Left renal pelvis (tissue), 4 donors: ENCODE measurements at regions not wholly inside any gene's neighbourhood (a gene's known extent, or its start where the extent isn't known, plus 50 kb on each side); places are given as distances from the start of the nearest gene placed in this dataset.
"Not testable (repeated sequence)": the region's sequence is repeated elsewhere in the genome, so short reads cannot be mapped to it uniquely, and the experiment has no call there.

Experiments
- DNase-seq, 4 donors: peaks; one replicate each; pipeline ENCODE4 v3.0.0-alpha.2; 2013; ENCODE audit warnings: low read depth in 4 of 4, low spot score in 3 of 4

DNA sequence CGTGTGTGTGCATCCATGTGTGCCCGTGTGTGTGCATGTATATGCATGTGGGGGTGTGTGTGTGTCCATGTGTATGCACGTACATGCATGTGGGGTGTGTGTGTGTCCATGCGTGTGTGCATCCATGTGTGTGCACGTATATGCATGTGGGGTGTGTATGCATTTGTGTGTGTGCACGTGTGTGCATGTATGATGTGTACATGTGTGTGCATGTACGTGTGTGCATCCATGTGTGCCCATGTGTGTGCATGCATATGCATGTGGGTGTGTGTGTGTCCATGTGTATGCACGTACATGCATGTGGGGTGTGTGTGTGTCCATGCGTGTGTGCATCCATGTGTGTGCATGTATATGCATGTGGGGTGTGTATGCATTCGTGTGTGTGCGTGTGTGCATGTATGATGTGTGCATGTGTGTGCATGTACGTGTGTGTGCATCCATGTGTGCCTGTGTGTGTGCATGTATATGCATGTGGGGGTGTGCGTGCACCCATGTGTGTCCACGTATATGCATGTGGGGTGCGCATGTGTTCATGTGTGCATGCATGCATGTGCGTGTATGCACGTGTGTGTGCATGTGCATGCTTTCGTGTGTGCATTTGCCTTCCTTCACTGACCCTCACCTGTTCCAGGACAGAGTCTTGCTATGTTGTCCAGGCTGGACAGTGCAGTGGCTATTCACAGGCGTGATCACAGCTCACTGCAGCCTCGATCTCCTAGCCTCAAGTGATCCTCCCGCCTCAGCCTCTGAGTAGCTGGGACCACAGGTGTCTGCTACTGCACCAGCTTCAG, 129.6 kb upstream of the TNRC6C start:
- no peak for DNase-seq

DNA sequence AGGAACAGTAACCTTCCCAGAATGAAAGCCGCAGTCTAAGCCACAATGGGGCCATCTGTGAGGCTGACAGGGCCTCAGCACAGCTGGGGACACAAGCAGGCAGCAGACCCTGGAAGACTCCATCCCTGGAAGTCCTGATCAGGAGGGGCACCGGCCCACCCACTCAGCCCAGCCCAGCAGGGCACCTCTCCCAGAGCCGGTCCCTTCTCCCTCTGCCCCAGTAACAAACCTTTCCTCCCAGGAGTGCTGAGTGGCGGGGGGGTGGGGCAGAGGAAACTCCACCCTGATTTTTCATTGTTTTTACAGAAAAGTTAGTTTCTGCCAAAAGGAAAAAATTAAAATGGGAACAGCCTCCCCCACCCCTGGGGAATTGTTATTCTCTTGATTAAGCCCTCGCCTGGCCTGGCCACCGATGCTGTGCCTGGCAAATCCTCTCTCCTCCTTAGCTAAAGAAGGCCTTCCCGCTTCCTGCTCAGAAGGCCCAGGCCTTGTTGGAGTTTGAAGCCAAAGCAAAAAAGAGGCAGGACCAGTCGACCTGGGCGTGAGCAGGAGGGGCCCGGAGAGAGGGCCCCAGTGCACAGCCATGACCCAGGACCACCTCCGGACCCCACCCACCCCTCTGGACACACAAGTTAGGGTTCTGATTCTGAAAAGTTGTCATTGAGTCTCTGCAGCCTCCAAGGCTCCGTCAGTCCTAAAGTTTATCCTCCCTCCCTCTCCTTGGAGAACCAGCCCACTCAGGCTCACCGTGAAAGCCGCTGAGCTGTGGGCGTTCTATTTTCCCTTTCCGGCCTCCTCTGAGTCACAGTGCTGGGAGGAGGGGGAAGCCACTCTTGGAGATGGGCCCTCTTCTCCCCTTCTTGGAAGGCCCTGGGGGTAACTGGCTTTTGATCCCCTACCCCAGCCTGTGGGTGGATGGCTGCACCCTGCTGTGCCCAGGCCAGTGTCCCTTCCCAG, 128.4 kb upstream of the TNRC6C start:
- DNase-seq, result no peak

- no peak for DNase-seq
Measured at GRCh38 chr17:77830816-77831473, 127.6 kb upstream of the TNRC6C start.

GRCh38 chr17:77831474-77832179, 126.9 kb upstream of the TNRC6C start:
- no peak for DNase-seq

DNA sequence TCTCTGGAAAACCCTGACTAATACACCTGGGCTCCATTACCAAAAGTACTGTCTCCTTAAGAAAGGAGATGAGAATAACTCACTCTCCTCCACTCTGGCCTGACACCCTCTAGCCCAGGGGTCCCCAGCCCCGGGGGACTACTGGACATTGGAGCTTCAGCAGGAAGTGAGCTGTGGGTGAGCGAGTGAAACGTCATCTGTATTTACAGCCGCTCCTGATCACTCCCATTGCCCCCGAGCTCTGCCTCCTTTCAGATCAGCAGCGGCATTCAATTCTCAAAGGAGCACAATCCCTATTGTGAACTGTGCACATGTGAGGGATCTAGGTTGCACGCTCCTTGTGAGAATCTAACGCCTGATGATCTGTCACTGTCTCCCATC, 126.3 kb upstream of the TNRC6C start:
- DNase-seq, result no peak

- DNase-seq, result no peak
Measured at GRCh38 chr17:77833769-77834168, 124.7 kb upstream of the TNRC6C start.

- no peak for DNase-seq
Measured at GRCh38 chr17:77834170-77835115, 124.1 kb upstream of the TNRC6C start.

DNA sequence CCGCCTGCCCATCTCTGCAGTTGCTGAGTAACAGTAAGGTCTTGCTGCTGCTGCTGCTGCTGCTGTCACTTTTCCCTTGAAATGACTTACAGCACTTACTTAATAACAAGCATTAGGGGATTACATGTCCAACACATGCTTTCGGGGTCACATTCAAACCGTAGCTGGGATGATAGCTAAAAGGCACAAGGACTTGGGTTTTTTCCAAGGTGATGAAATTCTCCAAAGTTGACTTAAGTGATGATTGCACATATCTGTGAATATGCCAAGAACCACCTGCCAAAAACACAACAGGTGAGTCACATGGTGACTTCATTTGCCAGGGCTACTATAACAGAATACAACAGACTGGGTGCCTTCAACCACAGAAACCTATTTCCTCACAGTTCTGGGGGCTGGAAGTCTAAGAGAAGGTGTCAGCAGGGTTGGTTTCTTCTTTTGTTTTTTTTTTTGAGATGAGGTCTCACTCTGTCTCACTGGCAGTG, 121.9 kb upstream of the TNRC6C start:
- no peak for DNase-seq

GRCh38 chr17:77837072-77837471, 121.4 kb upstream of the TNRC6C start:
- not testable (repeated sequence) for DNase-seq

DNA sequence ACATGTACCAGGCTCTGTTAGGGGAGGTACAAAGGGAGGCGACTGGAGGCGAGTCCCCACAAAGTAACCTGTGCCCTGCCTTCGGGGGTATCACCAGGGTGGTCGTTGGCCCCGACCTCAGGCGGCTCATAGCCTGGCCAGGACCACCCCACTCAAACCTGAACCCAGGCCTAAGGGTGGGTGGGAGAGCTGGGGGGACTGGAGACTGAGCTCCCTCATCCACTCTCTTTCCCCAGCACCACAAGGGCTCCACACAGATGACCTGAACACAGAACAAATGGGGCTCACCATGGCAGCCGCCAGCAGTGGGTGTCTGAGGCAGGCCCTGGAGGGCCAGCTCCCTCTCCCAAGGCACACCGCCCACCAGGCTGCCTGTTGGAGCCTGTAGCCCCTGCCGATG, 120.6 kb upstream of the TNRC6C start:
- no peak for DNase-seq

DNA sequence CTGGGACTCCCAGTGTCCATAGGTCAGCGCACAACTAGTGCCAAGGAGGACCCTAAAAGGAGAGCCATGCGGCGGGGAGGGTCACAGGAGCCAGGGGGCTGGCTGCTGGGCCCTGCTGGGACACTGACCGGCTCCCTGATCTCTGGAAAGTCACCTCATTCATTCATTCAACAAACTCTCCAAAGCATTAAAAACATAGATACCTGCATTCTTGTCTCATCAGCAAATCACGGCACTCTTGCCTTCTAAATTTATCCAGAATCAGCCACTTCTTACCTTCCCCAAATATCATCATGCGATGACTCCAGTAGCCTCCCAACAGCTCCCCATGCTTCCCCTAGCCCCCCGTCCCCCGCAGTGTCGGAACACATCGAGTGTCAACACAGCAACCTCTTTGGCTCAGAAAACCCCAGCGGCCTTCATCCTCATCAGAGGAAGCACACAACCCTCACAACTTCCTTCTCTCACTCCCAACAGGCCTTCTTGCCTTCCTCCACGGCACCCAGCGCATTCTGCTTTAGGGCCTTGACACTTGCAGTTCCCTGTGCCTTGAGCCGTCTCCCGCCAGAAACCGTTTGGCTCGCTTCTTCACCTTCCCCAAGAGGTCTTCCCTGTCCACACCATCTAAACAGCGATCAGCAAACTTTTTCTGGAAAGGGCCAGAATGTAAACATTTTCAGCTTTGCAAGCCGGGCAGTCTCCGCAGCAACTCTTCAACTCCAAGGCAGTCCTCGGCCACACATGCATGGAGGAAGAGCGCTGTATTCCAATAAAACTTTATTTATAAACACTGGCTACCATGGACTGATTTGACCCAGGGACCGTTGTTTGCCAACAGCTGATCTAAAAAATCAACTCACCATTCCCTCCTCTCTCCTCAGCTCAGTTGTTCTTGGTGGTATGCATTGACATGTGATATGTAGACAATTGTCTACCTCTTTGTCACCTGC, 119.5 kb upstream of the TNRC6C start:
- DNase-seq, result no peak

- no peak for DNase-seq
Measured at GRCh38 chr17:77839698-77840512, 118.6 kb upstream of the TNRC6C start.

DNA sequence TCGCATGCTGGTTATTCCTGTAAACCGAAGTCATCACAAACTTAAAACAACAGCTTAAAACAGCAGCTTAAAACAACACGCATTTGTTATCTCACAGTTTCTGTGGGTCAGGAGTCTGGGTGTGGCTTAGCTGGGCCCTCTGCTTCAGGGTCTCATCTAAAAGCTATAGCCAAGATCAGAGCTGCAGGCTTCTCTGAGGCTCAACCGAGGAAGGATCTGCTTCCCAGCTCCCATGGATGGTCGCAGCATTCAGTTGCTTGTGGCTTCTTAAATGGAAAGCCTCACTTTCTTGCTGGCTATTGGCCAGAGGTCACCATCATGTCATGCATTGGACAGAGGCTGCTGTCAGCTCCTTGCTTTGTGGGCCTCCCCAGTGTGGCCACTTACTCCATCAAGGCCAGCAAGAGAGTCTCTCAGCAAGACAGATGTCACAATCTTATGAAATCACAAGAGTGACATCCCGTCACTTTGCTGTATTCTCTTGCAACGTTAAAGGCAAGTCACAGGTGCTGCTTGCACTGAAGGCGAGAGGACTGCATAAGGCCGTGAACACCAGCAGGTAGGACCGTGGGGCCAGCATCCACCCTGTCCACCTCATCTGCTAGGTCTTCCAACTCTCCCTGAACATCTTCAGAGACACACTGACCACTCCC, 117.9 kb upstream of the TNRC6C start:
- no peak for DNase-seq

DNA sequence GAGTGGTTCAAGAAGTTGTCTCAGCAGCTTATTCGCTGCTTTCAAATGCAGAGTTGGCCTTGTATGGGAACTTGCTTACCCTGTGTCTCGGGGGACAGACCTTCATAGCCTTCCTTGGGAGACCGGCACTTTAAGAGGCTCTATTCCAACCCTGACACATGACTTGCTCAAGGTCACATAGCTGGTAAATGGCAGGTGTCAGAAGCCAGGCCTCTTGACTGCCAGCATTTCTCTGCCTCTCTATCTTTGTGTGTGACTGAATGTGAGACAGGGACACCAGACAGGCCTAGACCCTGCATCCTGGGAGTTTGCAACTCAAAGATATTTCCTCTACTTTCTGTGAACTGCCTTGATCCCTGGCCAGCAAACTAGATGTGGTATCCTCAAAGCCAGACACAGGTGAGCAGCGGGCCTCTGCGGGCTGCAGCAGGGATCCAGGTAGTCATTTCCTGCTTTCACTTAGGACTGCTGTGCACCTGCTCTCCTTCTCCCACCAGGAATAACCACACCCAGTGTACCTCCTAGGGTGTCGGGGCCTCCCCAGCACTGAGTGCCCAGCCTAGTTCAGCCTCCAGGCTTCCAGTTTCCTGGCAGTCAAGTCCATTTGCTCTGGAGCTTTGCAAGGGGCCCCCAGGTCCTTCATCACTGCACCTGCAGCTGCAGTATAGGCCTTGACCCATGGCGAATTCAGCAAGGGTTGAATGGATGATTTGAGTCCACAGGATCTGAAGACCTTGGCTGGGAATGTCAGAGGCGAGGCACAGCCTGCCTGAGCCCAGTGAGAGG, 116.6 kb upstream of the TNRC6C start:
- no peak for DNase-seq

GRCh38 chr17:77842528-77843147, 115.9 kb upstream of the TNRC6C start:
- no peak for DNase-seq
